GM06990 (cell line): ENCODE measurements at regions not wholly inside any gene's neighbourhood (a gene's known extent, or its start where the extent isn't known, plus 50 kb on each side); places are given as distances from the start of the nearest gene placed in this dataset.

Source experiments
- DNase-seq: peaks from one replicate; pipeline ENCODE4 v3.0.0-alpha.2; 2011; ENCODE audit not compliant: insufficient read length; ENCODE audit errors: extremely low read depth
- H3K27me3 ChIP-seq: replicated peaks from 2 replicates; pipeline ENCODE4 v1.6.0; 2011; ENCODE audit warnings: low read length; ENCODE audit not compliant: control insufficient read depth, insufficient read depth
- H3K36me3 ChIP-seq: 2 replicates; pipeline ENCODE4 v1.5.1; 2011; ENCODE audit warnings: low read length; ENCODE audit not compliant: control insufficient read depth, insufficient read depth
- H3K4me3 ChIP-seq: replicated peaks from 2 replicates; pipeline ENCODE4 v1.5.1; 2011; ENCODE audit warnings: low read depth, mild to moderate bottlenecking, control low read depth, low read length
- TF ChIP-seq, protein P1 (sequence below): IDR thresholded peaks from 2 replicates; pipeline ENCODE4 v1.5.1; 2011; ENCODE audit warnings: low read length, control low read depth, mild to moderate bottlenecking, inconsistent platforms; ENCODE audit not compliant: insufficient read depth, poor library complexity, severe bottlenecking

DNA sequence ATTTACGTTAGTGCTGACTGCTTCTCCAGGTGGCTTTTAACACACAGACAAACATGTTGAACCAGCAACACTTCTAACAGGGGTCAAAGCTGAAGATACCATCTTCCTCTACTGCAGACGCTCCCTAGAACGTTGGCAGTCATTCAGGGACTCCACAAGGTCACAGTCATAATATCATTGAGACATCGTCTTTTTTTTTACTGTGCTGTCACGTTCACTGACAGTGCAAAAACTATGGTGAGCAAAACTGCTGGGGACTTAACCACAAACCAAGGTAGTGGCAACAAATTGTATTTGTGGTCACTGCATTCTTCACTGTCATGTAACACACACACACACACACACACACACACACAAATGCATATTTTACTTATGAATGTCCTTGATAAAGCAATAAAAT lies 244.9 kb downstream of the CASP12 start:
- H3K4me3 ChIP-seq, result no peak overlapping the region

DNA sequence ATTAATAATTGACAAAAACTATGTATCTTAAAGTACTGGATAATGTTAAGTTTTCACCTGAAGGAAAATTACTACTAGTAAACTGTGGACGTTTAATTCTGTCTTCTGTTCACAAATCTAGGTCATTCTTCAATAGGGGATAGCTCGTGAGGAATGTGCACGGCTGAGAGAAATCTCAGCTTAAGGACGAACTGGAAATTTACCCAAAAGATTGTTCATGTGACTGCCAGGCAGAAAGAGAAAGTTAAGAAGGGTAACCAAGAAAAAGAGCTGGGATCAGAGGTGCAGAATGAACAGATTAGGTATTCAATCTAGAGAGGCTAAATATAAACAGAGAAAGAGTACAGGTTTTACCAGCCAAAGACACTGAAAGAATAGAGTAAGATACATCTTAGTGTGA lies 245.3 kb downstream of the CASP12 start:
- TF ChIP-seq, protein P1, sequence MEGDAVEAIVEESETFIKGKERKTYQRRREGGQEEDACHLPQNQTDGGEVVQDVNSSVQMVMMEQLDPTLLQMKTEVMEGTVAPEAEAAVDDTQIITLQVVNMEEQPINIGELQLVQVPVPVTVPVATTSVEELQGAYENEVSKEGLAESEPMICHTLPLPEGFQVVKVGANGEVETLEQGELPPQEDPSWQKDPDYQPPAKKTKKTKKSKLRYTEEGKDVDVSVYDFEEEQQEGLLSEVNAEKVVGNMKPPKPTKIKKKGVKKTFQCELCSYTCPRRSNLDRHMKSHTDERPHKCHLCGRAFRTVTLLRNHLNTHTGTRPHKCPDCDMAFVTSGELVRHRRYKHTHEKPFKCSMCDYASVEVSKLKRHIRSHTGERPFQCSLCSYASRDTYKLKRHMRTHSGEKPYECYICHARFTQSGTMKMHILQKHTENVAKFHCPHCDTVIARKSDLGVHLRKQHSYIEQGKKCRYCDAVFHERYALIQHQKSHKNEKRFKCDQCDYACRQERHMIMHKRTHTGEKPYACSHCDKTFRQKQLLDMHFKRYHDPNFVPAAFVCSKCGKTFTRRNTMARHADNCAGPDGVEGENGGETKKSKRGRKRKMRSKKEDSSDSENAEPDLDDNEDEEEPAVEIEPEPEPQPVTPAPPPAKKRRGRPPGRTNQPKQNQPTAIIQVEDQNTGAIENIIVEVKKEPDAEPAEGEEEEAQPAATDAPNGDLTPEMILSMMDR, result no peak
- H3K36me3 ChIP-seq, result no peaks in the 10 kb centered on the region
- DNase-seq, result no peak
- H3K27me3 ChIP-seq, result no peaks in the 10 kb centered on the region
- H3K4me3 ChIP-seq, result no peak overlapping the region

More for the DNA sequence above, 244.9 kb downstream of the CASP12 start:
- DNase-seq, result no peak
- H3K27me3 ChIP-seq, result no peaks in the 10 kb centered on the region
- TF ChIP-seq, protein P1, result no peak
- no peaks in the 10 kb centered on the region for H3K36me3 ChIP-seq

DNA sequence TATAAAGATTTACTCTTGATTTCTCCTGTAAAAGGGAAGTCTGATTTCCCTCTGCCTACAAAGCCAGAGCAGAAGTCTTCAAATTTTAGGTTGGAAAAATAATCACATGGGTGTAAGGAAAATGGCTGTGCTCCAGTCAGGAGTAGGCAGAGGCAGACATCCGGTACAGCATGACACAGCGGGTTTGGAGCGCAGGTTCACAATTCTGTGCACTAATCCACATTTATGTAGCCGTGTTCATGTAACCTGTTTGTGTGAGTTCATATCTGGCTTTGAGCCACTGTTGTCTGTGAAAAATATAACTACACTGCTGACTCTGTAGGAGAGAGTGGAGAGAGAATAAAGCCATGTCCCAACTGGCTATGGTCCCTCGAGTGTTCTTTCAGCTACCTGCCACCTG lies 248.0 kb downstream of the CASP12 start:
- DNase-seq, result no peak

DNA sequence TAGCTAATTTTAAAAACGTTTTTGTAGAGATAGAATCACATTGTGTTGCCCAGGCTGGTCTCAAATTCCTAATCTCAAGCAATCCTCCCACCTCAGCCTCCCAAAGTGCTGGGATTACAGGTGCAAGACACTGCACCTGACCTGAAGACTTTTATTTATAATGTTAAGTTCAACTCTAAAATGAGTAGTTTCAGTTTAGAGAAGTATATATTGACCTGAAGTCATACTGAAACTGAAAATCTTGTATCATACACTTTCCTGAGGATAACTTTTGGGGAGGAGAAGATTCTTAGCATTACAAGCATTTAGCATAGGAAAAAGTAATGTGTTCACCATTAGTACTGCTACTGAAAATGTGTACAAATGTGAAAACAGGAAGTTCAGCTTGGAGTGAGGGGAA lies 249.3 kb downstream of the CASP12 start:
- no peaks in the 10 kb centered on the region for H3K36me3 ChIP-seq
- DNase-seq, result no peak
- no peaks in the 10 kb centered on the region for H3K27me3 ChIP-seq
- TF ChIP-seq, protein P1, result no peak
- H3K4me3 ChIP-seq, result no peak overlapping the region

More for the DNA sequence above, 248.0 kb downstream of the CASP12 start:
- no peaks in the 10 kb centered on the region for H3K27me3 ChIP-seq
- no peaks in the 10 kb centered on the region for H3K36me3 ChIP-seq
- TF ChIP-seq, protein P1, result no peak
- no peak overlapping the region for H3K4me3 ChIP-seq

DNA sequence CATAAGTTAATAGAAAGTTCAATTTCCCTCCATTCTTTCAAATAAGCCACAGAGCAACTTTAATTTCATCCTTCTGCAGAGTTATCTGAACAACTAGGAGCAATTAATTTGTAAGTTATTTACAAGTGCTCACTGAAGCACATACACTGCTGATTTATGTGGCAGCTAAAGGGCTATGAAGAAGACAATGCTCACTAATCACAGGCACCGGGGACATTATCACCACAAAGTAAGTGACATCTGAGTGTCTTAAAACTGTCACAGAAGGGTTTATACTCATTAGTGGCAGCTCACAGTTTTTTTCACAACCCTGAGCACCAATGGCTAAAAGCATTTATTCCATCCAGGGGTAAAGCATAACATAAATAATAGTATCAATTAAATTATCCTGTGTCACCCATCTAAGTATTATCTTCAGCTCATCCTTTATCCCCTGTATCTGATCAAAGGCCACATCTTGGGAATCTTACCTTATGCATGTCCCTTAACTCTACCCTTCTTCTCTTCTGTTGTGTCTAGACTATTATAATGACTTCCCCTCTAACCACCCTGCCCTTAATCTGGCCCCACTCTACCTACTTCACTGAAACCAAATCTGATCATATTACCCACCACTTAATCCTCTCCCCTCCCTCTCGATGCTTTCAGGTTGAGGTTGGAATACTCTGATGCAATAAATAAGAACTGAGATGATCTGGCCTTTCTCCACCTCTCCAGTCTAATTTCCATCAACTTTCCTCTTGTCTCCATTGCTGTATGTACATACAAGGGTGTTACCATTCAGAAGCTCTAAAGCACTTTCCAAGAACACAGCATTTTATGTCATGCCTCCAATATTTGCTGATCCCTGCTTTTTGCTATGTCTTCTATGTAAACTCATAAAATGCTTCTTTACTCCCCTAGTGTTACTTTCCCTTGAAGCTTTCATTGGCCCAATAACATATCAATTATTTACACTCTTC lies 252.7 kb downstream of the CASP12 start:
- Histone ChIP-seq H3K27me3 (no peaks in the 10 kb centered on the region), H3K4me3 (no peak overlapping the region), H3K36me3 (no peaks in the 10 kb centered on the region)
- TF ChIP-seq, protein P1, result no peak
- no peak for DNase-seq
